ENCODE measurements at regions not wholly inside any gene's neighbourhood (a gene's known extent, or its start where the extent isn't known, plus 50 kb on each side); places are given as distances from the start of the nearest gene placed in this dataset.

GRCh38 chr4:141390571-141390970 is 169.9 kb downstream of the ZNF330 start:
- H3K4me1 Mint-ChIP-seq = no peaks in the 10 kb centered on the region
- no peak for DNase-seq
- no peaks in the 10 kb centered on the region for H3K9me3 ChIP-seq (ENCODE audit: control insufficient read depth in 2 of 2, low read length in 2 of 2)
- H3K27me3 ChIP-seq (ENCODE audit: control insufficient read depth, insufficient read depth, low read length) = no peaks in the 10 kb centered on the region
- H3K27me3 Mint-ChIP-seq = peaks cover 4% of the 10 kb centered on the region
- no peak overlapping the region for H3K27ac ChIP-seq (ENCODE audit: insufficient read depth, low read length, poor library complexity, severe bottlenecking)
- H3K4me1 ChIP-seq (ENCODE audit: control insufficient read depth, insufficient read depth, low read length, poor library complexity, severe bottlenecking) = no peaks in the 10 kb centered on the region
- no peak for ATAC-seq (ENCODE audit: low read depth in 2 of 2)
- H3K36me3 ChIP-seq (ENCODE audit: control insufficient read depth, insufficient read depth, low read length) = no peaks in the 10 kb centered on the region
- H3K9me3 Mint-ChIP-seq = peaks cover 0 to 6% (median 2%) of the 10 kb centered on the region in 7 donors
- H3K4me3 Mint-ChIP-seq = no peak overlapping the region
- H3K4me3 ChIP-seq (ENCODE audit: low read depth, low read length) = no peak overlapping the region
- H3K36me3 Mint-ChIP-seq = no peaks in the 10 kb centered on the region
- no peak overlapping the region for H3K27ac Mint-ChIP-seq

- Histone ChIP-seq H3K4me3 (ENCODE audit: low read depth, low read length) (no peak overlapping the region), H3K27ac (ENCODE audit: insufficient read depth, low read length, poor library complexity, severe bottlenecking) (no peak overlapping the region), H3K27me3 (ENCODE audit: control insufficient read depth, insufficient read depth, low read length) (no peaks in the 10 kb centered on the region), H3K36me3 (ENCODE audit: control insufficient read depth, insufficient read depth, low read length) (no peaks in the 10 kb centered on the region), H3K9me3 (ENCODE audit: control insufficient read depth in 2 of 2, low read length in 2 of 2) (no peaks in the 10 kb centered on the region), H3K4me1 (ENCODE audit: control insufficient read depth, insufficient read depth, low read length, poor library complexity, severe bottlenecking) (no peaks in the 10 kb centered on the region)
- no peak overlapping the region for H3K4me3 Mint-ChIP-seq
- no peaks in the 10 kb centered on the region for H3K4me1 Mint-ChIP-seq
- H3K27ac Mint-ChIP-seq = no peak overlapping the region
- peaks cover 0 to 6% (median 2%) of the 10 kb centered on the region in 7 donors for H3K9me3 Mint-ChIP-seq
- no peaks in the 10 kb centered on the region for H3K36me3 Mint-ChIP-seq
- ATAC-seq (ENCODE audit: low read depth in 2 of 2) (no peak), DNase-seq (no peak)
- H3K27me3 Mint-ChIP-seq = peaks cover 4% of the 10 kb centered on the region
Measured at GRCh38 chr4:141391293-141391692, 170.6 kb downstream of the ZNF330 start.

DNA sequence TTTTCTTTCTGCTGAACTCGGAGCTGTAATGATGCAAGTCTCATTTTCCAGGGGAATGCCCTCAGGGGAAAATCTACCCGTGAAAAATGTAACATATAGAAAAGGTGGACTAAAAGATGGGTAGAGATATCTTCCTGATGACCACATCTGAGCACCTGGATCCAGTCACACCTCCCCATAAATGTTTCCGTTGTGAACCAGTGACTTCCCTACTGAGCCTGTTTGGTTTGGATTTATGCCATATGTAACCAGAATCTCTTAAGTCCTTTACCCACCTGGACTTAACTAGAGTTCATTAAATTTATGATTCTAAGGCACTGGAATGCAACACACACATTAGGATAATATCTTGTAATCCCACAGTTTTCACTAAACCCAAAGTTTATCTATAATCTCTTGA is 171.1 kb downstream of the ZNF330 start:
- no peaks in the 10 kb centered on the region for H3K27me3 ChIP-seq (ENCODE audit: control insufficient read depth, insufficient read depth, low read length)
- no peaks in the 10 kb centered on the region for H3K36me3 ChIP-seq (ENCODE audit: control insufficient read depth, insufficient read depth, low read length)
- H3K27ac ChIP-seq (ENCODE audit: insufficient read depth, low read length, poor library complexity, severe bottlenecking) = no peak overlapping the region
- peaks cover 0 to 6% (median 2%) of the 10 kb centered on the region in 7 donors for H3K9me3 Mint-ChIP-seq
- H3K4me3 ChIP-seq (ENCODE audit: low read depth, low read length) = no peak overlapping the region
- no peaks in the 10 kb centered on the region for H3K36me3 Mint-ChIP-seq
- no peaks in the 10 kb centered on the region for H3K4me1 ChIP-seq (ENCODE audit: control insufficient read depth, insufficient read depth, low read length, poor library complexity, severe bottlenecking)
- H3K4me1 Mint-ChIP-seq = no peaks in the 10 kb centered on the region
- H3K27ac Mint-ChIP-seq = no peak overlapping the region
- no peak overlapping the region for H3K4me3 Mint-ChIP-seq
- peaks cover 4% of the 10 kb centered on the region for H3K27me3 Mint-ChIP-seq
- DNase-seq (no peak), ATAC-seq (ENCODE audit: low read depth in 2 of 2) (no peak)
- H3K9me3 ChIP-seq (ENCODE audit: control insufficient read depth in 2 of 2, low read length in 2 of 2) = no peaks in the 10 kb centered on the region

DNA sequence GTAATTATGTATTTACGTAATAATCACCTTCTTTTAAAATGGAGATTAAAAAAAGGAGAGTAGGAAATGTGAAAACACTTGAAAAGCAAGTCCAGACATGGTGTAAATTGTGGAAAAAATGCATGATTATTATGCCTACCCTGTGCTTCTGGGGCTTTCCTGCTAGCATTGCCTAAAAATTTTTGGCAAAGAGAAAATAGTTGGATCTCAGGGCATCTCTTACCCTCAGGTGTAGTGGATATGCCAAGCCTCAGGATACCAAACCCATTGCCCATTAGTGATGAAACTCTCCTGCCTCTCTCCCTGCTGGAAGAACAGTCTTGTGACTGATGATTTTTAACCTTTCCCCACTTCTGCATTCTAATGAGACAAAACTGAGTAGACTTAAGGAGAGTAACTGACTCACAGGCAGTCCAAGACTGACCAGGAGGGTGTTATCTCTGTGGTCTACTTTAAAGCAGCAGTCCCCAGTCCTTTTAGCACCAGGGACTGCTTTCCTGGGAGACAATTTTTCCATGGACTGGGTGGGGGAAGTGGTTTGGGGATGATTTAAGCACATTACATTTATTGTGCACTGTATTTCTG is 174.6 kb downstream of the ZNF330 start:
- Histone ChIP-seq H3K4me1 (ENCODE audit: control insufficient read depth, insufficient read depth, low read length, poor library complexity, severe bottlenecking) (no peaks in the 10 kb centered on the region), H3K27me3 (ENCODE audit: control insufficient read depth, insufficient read depth, low read length) (no peaks in the 10 kb centered on the region), H3K36me3 (ENCODE audit: control insufficient read depth, insufficient read depth, low read length) (no peaks in the 10 kb centered on the region), H3K27ac (ENCODE audit: insufficient read depth, low read length, poor library complexity, severe bottlenecking) (no peak overlapping the region), H3K9me3 (ENCODE audit: control insufficient read depth in 2 of 2, low read length in 2 of 2) (no peaks in the 10 kb centered on the region), H3K4me3 (ENCODE audit: low read depth, low read length) (no peak overlapping the region)
- Mint-ChIP-seq H3K9me3 (peaks cover 0 to 6% (median 2%) of the 10 kb centered on the region in 7 donors), H3K36me3 (no peaks in the 10 kb centered on the region), H3K27ac (no peak overlapping the region), H3K27me3 (peaks cover 4% of the 10 kb centered on the region), H3K4me1 (no peaks in the 10 kb centered on the region), H3K4me3 (no peak overlapping the region)
- DNase-seq = no peak
- ATAC-seq (ENCODE audit: low read depth in 2 of 2) = no peak

DNA sequence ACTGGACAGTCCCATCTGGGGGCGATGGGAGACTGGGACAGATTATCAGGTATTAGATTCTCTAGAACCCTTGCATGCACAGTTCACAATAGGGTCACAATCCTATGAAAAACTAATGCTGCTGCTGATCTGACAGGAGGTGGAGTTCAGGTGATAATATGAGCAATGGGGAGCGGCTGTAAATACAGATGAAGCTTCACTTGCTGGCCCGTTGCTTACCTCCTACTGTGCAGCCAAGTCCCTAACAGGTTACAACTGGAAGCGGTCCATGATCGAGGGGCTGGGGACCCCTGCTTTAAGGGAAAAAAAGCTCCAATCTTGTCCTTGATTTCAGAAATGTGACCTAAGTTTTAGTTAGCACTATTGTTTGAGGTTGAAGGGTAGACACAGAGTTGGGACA is 175.2 kb downstream of the ZNF330 start:
- Histone ChIP-seq H3K4me3 (ENCODE audit: low read depth, low read length) (no peak overlapping the region), H3K4me1 (ENCODE audit: control insufficient read depth, insufficient read depth, low read length, poor library complexity, severe bottlenecking) (no peaks in the 10 kb centered on the region), H3K27me3 (ENCODE audit: control insufficient read depth, insufficient read depth, low read length) (no peaks in the 10 kb centered on the region), H3K9me3 (ENCODE audit: control insufficient read depth in 2 of 2, low read length in 2 of 2) (no peaks in the 10 kb centered on the region), H3K27ac (ENCODE audit: insufficient read depth, low read length, poor library complexity, severe bottlenecking) (no peak overlapping the region), H3K36me3 (ENCODE audit: control insufficient read depth, insufficient read depth, low read length) (no peaks in the 10 kb centered on the region)
- ATAC-seq (ENCODE audit: low read depth in 2 of 2) (no peak), DNase-seq (no peak)
- Mint-ChIP-seq H3K36me3 (no peaks in the 10 kb centered on the region), H3K4me1 (no peaks in the 10 kb centered on the region), H3K9me3 (peaks cover 0 to 8% (median 2%) of the 10 kb centered on the region in 7 donors), H3K27ac (no peak overlapping the region), H3K27me3 (peaks cover 4% of the 10 kb centered on the region), H3K4me3 (no peak overlapping the region)

GRCh38 chr4:141402712-141403111 is 182.0 kb downstream of the ZNF330 start:
- Histone ChIP-seq H3K27me3 (ENCODE audit: control insufficient read depth, insufficient read depth, low read length) (no peaks in the 10 kb centered on the region), H3K9me3 (ENCODE audit: control insufficient read depth in 2 of 2, low read length in 2 of 2) (no peaks in the 10 kb centered on the region), H3K4me1 (ENCODE audit: control insufficient read depth, insufficient read depth, low read length, poor library complexity, severe bottlenecking) (no peaks in the 10 kb centered on the region), H3K27ac (ENCODE audit: insufficient read depth, low read length, poor library complexity, severe bottlenecking) (no peak overlapping the region), H3K36me3 (ENCODE audit: control insufficient read depth, insufficient read depth, low read length) (no peaks in the 10 kb centered on the region), H3K4me3 (ENCODE audit: low read depth, low read length) (no peak overlapping the region)
- Mint-ChIP-seq H3K4me3 (no peak overlapping the region), H3K4me1 (no peaks in the 10 kb centered on the region), H3K27me3 (no peaks in the 10 kb centered on the region), H3K9me3 (peaks cover 0 to 6% (median 2%) of the 10 kb centered on the region in 7 donors), H3K27ac (no peak overlapping the region), H3K36me3 (no peaks in the 10 kb centered on the region)
- DNase-seq = no peak
- ATAC-seq (ENCODE audit: low read depth in 2 of 2) = no peak

DNA sequence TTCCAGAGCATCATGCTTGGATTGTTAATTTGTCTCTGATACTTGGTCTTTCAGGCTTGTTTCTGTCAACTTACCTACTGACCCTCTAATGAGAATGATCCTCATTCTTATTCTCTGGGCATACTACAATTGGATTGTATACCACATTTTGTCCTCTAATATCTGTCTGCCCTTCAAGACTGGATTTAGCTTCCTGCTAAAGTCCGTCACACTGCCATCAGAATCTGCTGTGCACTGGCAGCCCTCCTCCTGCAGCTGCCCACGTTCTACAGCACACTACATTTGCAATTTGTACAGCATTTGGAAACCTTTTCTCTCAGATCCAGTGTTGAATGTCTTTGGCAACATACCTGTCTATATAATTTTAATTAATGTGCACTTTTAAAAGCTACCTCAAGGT is 183.1 kb downstream of the ZNF330 start:
- no peak for DNase-seq
- Mint-ChIP-seq H3K9me3 (peaks cover 0 to 6% (median 2%) of the 10 kb centered on the region in 7 donors), H3K27me3 (no peaks in the 10 kb centered on the region), H3K27ac (no peak overlapping the region), H3K4me3 (no peak overlapping the region), H3K36me3 (no peaks in the 10 kb centered on the region), H3K4me1 (no peaks in the 10 kb centered on the region)
- Histone ChIP-seq H3K4me1 (ENCODE audit: control insufficient read depth, insufficient read depth, low read length, poor library complexity, severe bottlenecking) (no peaks in the 10 kb centered on the region), H3K9me3 (ENCODE audit: control insufficient read depth in 2 of 2, low read length in 2 of 2) (no peaks in the 10 kb centered on the region), H3K36me3 (ENCODE audit: control insufficient read depth, insufficient read depth, low read length) (no peaks in the 10 kb centered on the region), H3K27me3 (ENCODE audit: control insufficient read depth, insufficient read depth, low read length) (no peaks in the 10 kb centered on the region), H3K27ac (ENCODE audit: insufficient read depth, low read length, poor library complexity, severe bottlenecking) (no peak overlapping the region), H3K4me3 (ENCODE audit: low read depth, low read length) (no peak overlapping the region)
- ATAC-seq (ENCODE audit: low read depth in 2 of 2) = no peak

GRCh38 chr4:141406237-141406636 is 185.5 kb downstream of the ZNF330 start:
- no peak overlapping the region for H3K27ac ChIP-seq (ENCODE audit: insufficient read depth, low read length, poor library complexity, severe bottlenecking)
- Mint-ChIP-seq H3K27ac (no peak overlapping the region), H3K9me3 (peaks cover 0 to 6% (median 0%) of the 10 kb centered on the region in 7 donors), H3K4me1 (no peaks in the 10 kb centered on the region), H3K27me3 (peaks cover 5% of the 10 kb centered on the region), H3K36me3 (no peaks in the 10 kb centered on the region), H3K4me3 (no peak overlapping the region)
- no peaks in the 10 kb centered on the region for H3K36me3 ChIP-seq (ENCODE audit: control insufficient read depth, insufficient read depth, low read length)
- H3K27me3 ChIP-seq (ENCODE audit: control insufficient read depth, insufficient read depth, low read length) = no peaks in the 10 kb centered on the region
- H3K4me3 ChIP-seq (ENCODE audit: low read depth, low read length) = no peak overlapping the region
- DNase-seq = no peak
- ATAC-seq (ENCODE audit: low read depth in 2 of 2) = no peak
- H3K4me1 ChIP-seq (ENCODE audit: control insufficient read depth, insufficient read depth, low read length, poor library complexity, severe bottlenecking) = no peaks in the 10 kb centered on the region
- no peaks in the 10 kb centered on the region for H3K9me3 ChIP-seq (ENCODE audit: control insufficient read depth in 2 of 2, low read length in 2 of 2)

Measured in CD4-positive, CD25-positive, alpha-beta regulatory T cell (primary cell).